NB4 (cell line): ENCODE measurements at regions not wholly inside any gene's neighbourhood (a gene's known extent, or its start where the extent isn't known, plus 50 kb on each side); places are given as distances from the start of the nearest gene placed in this dataset.

ENCODE experiments used
- DNase-seq: peaks from one replicate; pipeline ENCODE4 v3.0.0; 2010; ENCODE audit warnings: low read depth
- H3K4me3 ChIP-seq: one replicate; pipeline ENCODE4 v1.5.1; 2011; ENCODE audit warnings: mild to moderate bottlenecking, low read depth, low read length, moderate library complexity
- MYC ChIP-seq: IDR thresholded peaks from 2 replicates; pipeline ENCODE4 v1.6.1; 2011; ENCODE audit warnings: low read depth, low read length
- POLR2A ChIP-seq: IDR thresholded peaks from 2 replicates; pipeline ENCODE4 v1.6.1; 2011; ENCODE audit warnings: mild to moderate bottlenecking; ENCODE audit not compliant: insufficient read length; ENCODE audit errors: extremely low read depth
- TF ChIP-seq, protein P1 (sequence below): IDR thresholded peaks from one replicate; pipeline ENCODE4 v1.5.1; 2012; ENCODE audit warnings: low read depth, low read length
- TF ChIP-seq, protein P2 (sequence below): IDR thresholded peaks from 2 replicates; pipeline ENCODE4 v1.6.1; 2011; ENCODE audit warnings: low read depth, low read length

DNA sequence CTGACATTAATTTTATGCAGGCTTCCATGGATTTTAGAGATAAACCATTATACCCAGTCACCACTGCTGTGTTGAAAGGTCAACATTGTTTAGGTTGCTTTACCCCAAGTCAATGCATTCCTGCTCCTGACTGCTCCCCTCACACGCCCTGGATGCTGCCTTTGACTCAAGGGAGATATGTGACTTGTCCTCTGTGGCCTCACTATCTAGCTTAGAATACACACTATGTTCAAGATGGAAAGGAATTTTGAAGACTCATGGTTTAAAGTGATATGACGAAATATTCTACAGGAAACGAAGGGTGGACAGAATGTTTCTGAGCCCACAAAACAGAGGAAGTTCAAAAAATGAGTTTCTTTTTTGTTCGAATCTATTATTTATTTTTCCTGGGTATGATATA lies 170.4 kb upstream of the NR5A2 start:
- DNase-seq: peak; percentile 76
- TF ChIP-seq, protein P1, sequence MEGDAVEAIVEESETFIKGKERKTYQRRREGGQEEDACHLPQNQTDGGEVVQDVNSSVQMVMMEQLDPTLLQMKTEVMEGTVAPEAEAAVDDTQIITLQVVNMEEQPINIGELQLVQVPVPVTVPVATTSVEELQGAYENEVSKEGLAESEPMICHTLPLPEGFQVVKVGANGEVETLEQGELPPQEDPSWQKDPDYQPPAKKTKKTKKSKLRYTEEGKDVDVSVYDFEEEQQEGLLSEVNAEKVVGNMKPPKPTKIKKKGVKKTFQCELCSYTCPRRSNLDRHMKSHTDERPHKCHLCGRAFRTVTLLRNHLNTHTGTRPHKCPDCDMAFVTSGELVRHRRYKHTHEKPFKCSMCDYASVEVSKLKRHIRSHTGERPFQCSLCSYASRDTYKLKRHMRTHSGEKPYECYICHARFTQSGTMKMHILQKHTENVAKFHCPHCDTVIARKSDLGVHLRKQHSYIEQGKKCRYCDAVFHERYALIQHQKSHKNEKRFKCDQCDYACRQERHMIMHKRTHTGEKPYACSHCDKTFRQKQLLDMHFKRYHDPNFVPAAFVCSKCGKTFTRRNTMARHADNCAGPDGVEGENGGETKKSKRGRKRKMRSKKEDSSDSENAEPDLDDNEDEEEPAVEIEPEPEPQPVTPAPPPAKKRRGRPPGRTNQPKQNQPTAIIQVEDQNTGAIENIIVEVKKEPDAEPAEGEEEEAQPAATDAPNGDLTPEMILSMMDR: no peak
- TF ChIP-seq POLR2A: no peak
- no peak for TF ChIP-seq MYC
- TF ChIP-seq, protein P2, sequence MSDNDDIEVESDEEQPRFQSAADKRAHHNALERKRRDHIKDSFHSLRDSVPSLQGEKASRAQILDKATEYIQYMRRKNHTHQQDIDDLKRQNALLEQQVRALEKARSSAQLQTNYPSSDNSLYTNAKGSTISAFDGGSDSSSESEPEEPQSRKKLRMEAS: no peak
- no peak overlapping the region for H3K4me3 ChIP-seq

DNA sequence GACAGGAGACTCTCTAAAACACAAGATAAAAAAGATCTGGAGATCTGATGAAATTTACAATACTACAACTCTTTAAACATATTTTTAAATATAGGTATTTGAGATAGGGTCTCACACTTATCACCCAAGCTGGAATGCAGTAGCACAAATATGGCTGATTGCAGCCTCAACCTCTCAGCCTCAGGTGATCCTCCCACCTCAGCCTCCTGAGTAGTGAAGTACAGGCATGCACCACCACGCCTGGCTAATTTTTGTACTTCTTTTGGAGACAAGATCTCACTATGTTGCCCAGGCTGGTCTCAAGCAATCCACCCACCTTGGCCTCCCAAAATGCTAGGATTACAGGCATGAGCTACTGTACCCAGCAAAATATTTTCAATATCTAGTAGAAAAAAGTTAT lies 170.0 kb upstream of the NR5A2 start:
- no peak for DNase-seq
- TF ChIP-seq POLR2A (no peak), MYC (no peak)
- TF ChIP-seq, protein P2: no peak
- TF ChIP-seq, protein P1: no peak
- no peak overlapping the region for H3K4me3 ChIP-seq

DNA sequence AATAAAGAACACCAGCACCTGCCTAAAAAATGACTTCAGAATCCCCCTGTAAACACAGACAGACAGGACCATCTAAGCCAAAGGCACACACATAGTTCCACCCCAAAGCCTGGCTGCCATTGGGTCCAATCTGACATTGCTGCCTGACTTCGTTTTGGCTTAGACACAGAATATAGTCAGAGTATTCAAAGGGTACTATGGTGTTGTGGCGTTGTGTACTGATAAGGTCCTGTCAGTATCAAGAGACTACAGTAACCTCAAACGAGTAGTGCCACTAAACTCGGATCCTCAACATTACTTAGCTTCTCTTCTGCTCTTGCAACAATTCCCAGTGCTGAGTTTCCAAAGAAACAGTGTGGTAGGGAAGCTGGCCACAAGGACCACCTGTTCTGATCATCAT lies 169.3 kb upstream of the NR5A2 start:
- no peak overlapping the region for H3K4me3 ChIP-seq
- TF ChIP-seq, protein P2: no peak
- TF ChIP-seq POLR2A (no peak), MYC (no peak)
- TF ChIP-seq, protein P1: no peak
- no peak for DNase-seq

DNA sequence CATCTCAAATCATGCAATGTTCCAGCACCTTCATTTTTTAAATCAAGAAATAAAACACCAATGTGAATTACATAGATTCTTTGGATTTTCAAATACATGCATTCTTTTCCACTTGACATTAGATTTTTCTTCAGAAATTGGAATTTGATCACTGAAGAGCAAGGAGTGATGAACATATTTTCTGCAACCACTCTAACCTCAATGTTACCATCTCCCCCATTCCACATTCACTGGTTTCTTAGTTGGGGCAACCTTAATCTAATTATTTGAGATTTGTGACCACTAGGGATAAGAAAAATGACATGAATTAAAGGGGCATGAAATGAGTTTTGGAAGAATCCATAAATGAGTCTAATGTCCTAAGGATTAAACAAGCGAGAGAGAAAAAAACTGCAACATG lies 168.7 kb upstream of the NR5A2 start:
- TF ChIP-seq MYC (no peak), POLR2A (no peak)
- TF ChIP-seq, protein P2: no peak
- TF ChIP-seq, protein P1: no peak
- no peak for DNase-seq
- no peak overlapping the region for H3K4me3 ChIP-seq

DNA sequence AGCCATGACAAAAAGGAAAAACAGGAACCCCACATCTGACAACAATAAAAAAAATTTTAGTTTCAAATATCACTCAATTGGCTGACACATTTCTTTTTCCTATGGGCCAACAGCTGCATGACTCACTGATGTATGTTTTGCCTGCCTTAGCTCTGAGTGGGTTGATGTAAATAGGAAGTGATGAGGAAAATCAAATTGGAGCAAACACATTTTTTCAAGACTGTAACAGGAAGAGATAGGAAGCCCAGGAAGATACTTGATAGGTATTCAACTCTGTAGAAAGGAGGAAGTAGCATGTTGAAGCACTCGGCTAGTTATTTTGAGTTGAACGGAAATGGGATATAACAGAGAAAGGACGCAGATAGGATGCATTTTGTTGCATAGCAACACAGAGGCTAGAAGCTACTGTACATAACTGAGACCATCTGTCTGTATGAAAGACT lies 168.0 kb upstream of the NR5A2 start:
- TF ChIP-seq POLR2A (no peak), MYC (no peak)
- TF ChIP-seq, protein P2: no peak
- TF ChIP-seq, protein P1: no peak

DNA sequence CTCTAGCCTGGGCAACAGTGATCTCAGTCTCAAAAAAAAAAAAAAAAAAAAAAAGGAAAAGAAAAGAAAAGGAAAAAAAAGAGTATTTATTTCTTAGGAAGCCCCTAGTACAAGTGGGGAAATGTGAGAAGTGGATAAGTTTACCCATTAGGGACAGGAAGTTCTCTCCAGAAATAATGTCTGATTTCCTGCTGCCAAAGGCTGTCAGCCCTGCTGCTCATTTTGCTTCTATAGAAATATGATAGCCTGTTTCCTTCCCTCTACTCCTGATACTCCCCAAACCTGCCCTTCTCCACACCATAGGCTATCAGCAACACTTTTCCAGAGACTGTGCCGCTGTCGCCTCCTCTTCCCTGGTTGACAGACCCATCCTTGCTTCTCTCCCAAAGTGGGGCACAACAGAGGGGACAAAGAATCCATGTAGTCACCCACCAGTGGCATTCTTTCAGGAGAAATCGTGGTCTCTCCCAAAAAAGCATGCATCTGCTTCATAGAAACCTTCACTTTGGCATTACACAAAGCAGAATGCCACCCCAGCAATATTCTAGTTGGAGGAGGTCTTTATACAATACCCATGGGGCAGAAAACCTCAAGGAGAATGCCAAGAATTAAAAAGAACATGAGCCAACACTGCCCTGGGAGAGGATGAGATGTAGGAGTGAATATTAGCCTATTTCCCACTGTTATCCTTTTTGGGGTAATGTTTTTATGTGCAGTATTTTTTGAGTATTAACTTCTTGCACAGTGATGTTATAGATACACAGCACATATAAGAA lies 166.3 kb upstream of the NR5A2 start:
- no peak overlapping the region for H3K4me3 ChIP-seq
- no peak for DNase-seq
- TF ChIP-seq, protein P2: no peak
- TF ChIP-seq POLR2A (no peak), MYC (no peak)
- TF ChIP-seq, protein P1: no peak

More for the DNA sequence above, 168.0 kb upstream of the NR5A2 start:
- no peak overlapping the region for H3K4me3 ChIP-seq
- DNase-seq: peak; percentile 78
